Nucleus accumbens (tissue), 56 donors: ENCODE measurements at regions not wholly inside any gene's neighbourhood (a gene's known extent, or its start where the extent isn't known, plus 50 kb on each side); places are given as distances from the start of the nearest gene placed in this dataset.
"Not testable (repeated sequence)": the region's sequence is repeated elsewhere in the genome, so short reads cannot be mapped to it uniquely, and the experiment has no call there.

ENCODE experiments used
- DNase-seq, 56 donors: peaks; one replicate each; lab custom pipeline; 2025; lab: John Stamatoyannopoulos, UW

- no peak for DNase-seq
These were observed 610.7 kb upstream of the ADGRL2 start for GRCh38 chr1:81190003-81190402.

- DNase-seq = no peak
These were observed 613.1 kb upstream of the ADGRL2 start for GRCh38 chr1:81187635-81188034.

- DNase-seq = no peak
These were observed 614.5 kb upstream of the ADGRL2 start for GRCh38 chr1:81186261-81186660.

GRCh38 chr1:81183553-81183952 lies 617.2 kb upstream of the ADGRL2 start:
- DNase-seq = no peak

- no peak for DNase-seq
These were observed 617.7 kb upstream of the ADGRL2 start for GRCh38 chr1:81183051-81183450.

GRCh38 chr1:81179242-81179641 lies 621.5 kb upstream of the ADGRL2 start:
- DNase-seq = no peak

- DNase-seq = not testable (repeated sequence)
These were observed 622.2 kb upstream of the ADGRL2 start for GRCh38 chr1:81178431-81179093.

- DNase-seq = no peak
These were observed 625.8 kb upstream of the ADGRL2 start for GRCh38 chr1:81174811-81175476.

- DNase-seq = no peak
These were observed 626.7 kb upstream of the ADGRL2 start for GRCh38 chr1:81174052-81174451.

GRCh38 chr1:81172483-81172882 lies 628.3 kb upstream of the ADGRL2 start:
- DNase-seq = no peak

- DNase-seq = no peak
These were observed 630.0 kb upstream of the ADGRL2 start for GRCh38 chr1:81170721-81171120.

GRCh38 chr1:81165963-81166362 lies 634.8 kb upstream of the ADGRL2 start:
- no peak for DNase-seq

GRCh38 chr1:81160696-81161095 lies 640.0 kb upstream of the ADGRL2 start:
- DNase-seq = no peak

GRCh38 chr1:81158592-81158991 lies 642.1 kb upstream of the ADGRL2 start:
- no peak for DNase-seq

GRCh38 chr1:81157686-81158085 lies 643.0 kb upstream of the ADGRL2 start:
- no peak for DNase-seq

- DNase-seq = no peak
These were observed 643.8 kb upstream of the ADGRL2 start for GRCh38 chr1:81156887-81157286.

- DNase-seq = no peak
These were observed 645.6 kb upstream of the ADGRL2 start for GRCh38 chr1:81155131-81155530.

- no peak for DNase-seq
These were observed 649.5 kb upstream of the ADGRL2 start for GRCh38 chr1:81151206-81151605.

GRCh38 chr1:81149649-81150325 lies 650.9 kb upstream of the ADGRL2 start:
- no peak for DNase-seq

- no peak for DNase-seq
These were observed 656.4 kb upstream of the ADGRL2 start for GRCh38 chr1:81144240-81144825.

- no peak for DNase-seq
These were observed 658.5 kb upstream of the ADGRL2 start for GRCh38 chr1:81142099-81142826.
